ENCODE measurements at regions not wholly inside any gene's neighbourhood (a gene's known extent, or its start where the extent isn't known, plus 50 kb on each side); places are given as distances from the start of the nearest gene placed in this dataset.

GRCh38 chr13:28579322-28579721 lies 79.6 kb upstream of the POMP start:
- intact Hi-C loops (cut with micrococcal nuclease; ENCODE audit: unreplicated experiment) = no loop called here
- Histone ChIP-seq H3K27me3 (replicated peaks; ENCODE audit: insufficient read depth, low read depth, low read length, poor library complexity) (no peaks in the 10 kb centered on the region), H3K9me3 (ENCODE audit: low read depth, low read length, poor library complexity, severe bottlenecking) (no peaks in the 10 kb centered on the region), H3K4me3 (ENCODE audit: low read depth, low read length, poor library complexity, severe bottlenecking) (no peak overlapping the region), H3K4me1 (ENCODE audit: insufficient read depth, low read length, poor library complexity, severe bottlenecking) (no peaks in the 10 kb centered on the region), H3K36me3 (ENCODE audit: insufficient read depth, low read length, poor library complexity, severe bottlenecking) (no peaks in the 10 kb centered on the region), H3K27ac (ENCODE audit: low read depth, low read length, poor library complexity, severe bottlenecking) (no peak overlapping the region)
- BruUV-seq (replicated peaks) = no TSS peak
- ChIA-PET POLR2A (ENCODE audit: low non-redundant PET) (interaction anchor here (0.8 kb wide), 1 partner anchor 178 kb away, joined by 17 read pairs; no protein-coding TSS in a partner anchor), CTCF (no interaction called here)
- TF ChIP-seq, protein P1, sequence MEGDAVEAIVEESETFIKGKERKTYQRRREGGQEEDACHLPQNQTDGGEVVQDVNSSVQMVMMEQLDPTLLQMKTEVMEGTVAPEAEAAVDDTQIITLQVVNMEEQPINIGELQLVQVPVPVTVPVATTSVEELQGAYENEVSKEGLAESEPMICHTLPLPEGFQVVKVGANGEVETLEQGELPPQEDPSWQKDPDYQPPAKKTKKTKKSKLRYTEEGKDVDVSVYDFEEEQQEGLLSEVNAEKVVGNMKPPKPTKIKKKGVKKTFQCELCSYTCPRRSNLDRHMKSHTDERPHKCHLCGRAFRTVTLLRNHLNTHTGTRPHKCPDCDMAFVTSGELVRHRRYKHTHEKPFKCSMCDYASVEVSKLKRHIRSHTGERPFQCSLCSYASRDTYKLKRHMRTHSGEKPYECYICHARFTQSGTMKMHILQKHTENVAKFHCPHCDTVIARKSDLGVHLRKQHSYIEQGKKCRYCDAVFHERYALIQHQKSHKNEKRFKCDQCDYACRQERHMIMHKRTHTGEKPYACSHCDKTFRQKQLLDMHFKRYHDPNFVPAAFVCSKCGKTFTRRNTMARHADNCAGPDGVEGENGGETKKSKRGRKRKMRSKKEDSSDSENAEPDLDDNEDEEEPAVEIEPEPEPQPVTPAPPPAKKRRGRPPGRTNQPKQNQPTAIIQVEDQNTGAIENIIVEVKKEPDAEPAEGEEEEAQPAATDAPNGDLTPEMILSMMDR (conservative IDR thresholded peaks at IDR 0.05; ENCODE audit: low read depth, low read length) = no peak
- no peak for TF ChIP-seq EZH2 (IDR thresholded peaks at IDR 0.05; ENCODE audit: borderline replicate concordance, low read depth, low read length, poor library complexity, severe bottlenecking)
- DNase-seq (ENCODE audit: low spot score) = no peak

GRCh38 chr13:28576067-28576466 lies 81.1 kb upstream of the FLT1 start:
- H3K4me3 ChIP-seq (ENCODE audit: low read depth, low read length, poor library complexity, severe bottlenecking) = no peak overlapping the region

GRCh38 chr13:28575200-28575599 lies 80.3 kb upstream of the FLT1 start:
- no peak overlapping the region for H3K4me3 ChIP-seq (ENCODE audit: low read depth, low read length, poor library complexity, severe bottlenecking)
- BruUV-seq (replicated peaks) = no TSS peak
- ChIA-PET POLR2A (ENCODE audit: low non-redundant PET) (no interaction called here), CTCF (no interaction called here)
- no peaks in the 10 kb centered on the region for H3K36me3 ChIP-seq (ENCODE audit: insufficient read depth, low read length, poor library complexity, severe bottlenecking)
- TF ChIP-seq EZH2 (IDR thresholded peaks at IDR 0.05; ENCODE audit: borderline replicate concordance, low read depth, low read length, poor library complexity, severe bottlenecking) = no peak
- TF ChIP-seq, protein P1 (conservative IDR thresholded peaks at IDR 0.05; ENCODE audit: low read depth, low read length) = no peak
- H3K9me3 ChIP-seq (ENCODE audit: low read depth, low read length, poor library complexity, severe bottlenecking) = no peaks in the 10 kb centered on the region
- DNase-seq (ENCODE audit: low spot score) = no peak
- no peaks in the 10 kb centered on the region for H3K4me1 ChIP-seq (ENCODE audit: insufficient read depth, low read length, poor library complexity, severe bottlenecking)
- H3K27ac ChIP-seq (ENCODE audit: low read depth, low read length, poor library complexity, severe bottlenecking) = no peak overlapping the region
- no peaks in the 10 kb centered on the region for H3K27me3 ChIP-seq (replicated peaks; ENCODE audit: insufficient read depth, low read depth, low read length, poor library complexity)
- intact Hi-C loops (cut with micrococcal nuclease; ENCODE audit: unreplicated experiment) = no loop called here

More at GRCh38 chr13:28576067-28576466, 81.1 kb upstream of the FLT1 start:
- Histone ChIP-seq H3K36me3 (ENCODE audit: insufficient read depth, low read length, poor library complexity, severe bottlenecking) (no peaks in the 10 kb centered on the region), H3K27me3 (replicated peaks; ENCODE audit: insufficient read depth, low read depth, low read length, poor library complexity) (no peaks in the 10 kb centered on the region), H3K4me1 (ENCODE audit: insufficient read depth, low read length, poor library complexity, severe bottlenecking) (no peaks in the 10 kb centered on the region), H3K27ac (ENCODE audit: low read depth, low read length, poor library complexity, severe bottlenecking) (no peak overlapping the region), H3K9me3 (ENCODE audit: low read depth, low read length, poor library complexity, severe bottlenecking) (no peaks in the 10 kb centered on the region)
- no TSS peak for BruUV-seq (replicated peaks)
- intact Hi-C loops (cut with micrococcal nuclease; ENCODE audit: unreplicated experiment) = no loop called here
- TF ChIP-seq, protein P1 (conservative IDR thresholded peaks at IDR 0.05; ENCODE audit: low read depth, low read length) = no peak
- TF ChIP-seq EZH2 (IDR thresholded peaks at IDR 0.05; ENCODE audit: borderline replicate concordance, low read depth, low read length, poor library complexity, severe bottlenecking) = no peak
- DNase-seq (ENCODE audit: low spot score) = no peak
- ChIA-PET POLR2A (ENCODE audit: low non-redundant PET) (no interaction called here), CTCF (no interaction called here)

All from A673 (cell line).